Motor neuron (in vitro differentiated cells): ENCODE measurements at regions not wholly inside any gene's neighbourhood (a gene's known extent, or its start where the extent isn't known, plus 50 kb on each side); places are given as distances from the start of the nearest gene placed in this dataset.
"Not testable (repeated sequence)": the region's sequence is repeated elsewhere in the genome, so short reads cannot be mapped to it uniquely, and the experiment has no call there.

ENCODE experiments used
- ATAC-seq, 8 experiments: fragments of 200-7000 bp; cut with Tn5 transposase; replicated peaks in 6 of 8; 2 replicates each; pipeline ENCODE4 v1.8.0; 2021; ENCODE audit warnings: mild to moderate bottlenecking in 8 of 8, moderate library complexity in 8 of 8
- H3K27ac ChIP-seq, 2 donors: fragments of 250-450 bp; sonication (Bioruptor Pico); 2 replicates each; pipeline ENCODE4 v1.9.0; 2021; ENCODE audit warnings: antibody characterized with exemption in 2 of 2, mild to moderate bottlenecking in 2 of 2, moderate library complexity in 1 of 2
- H3K4me1 ChIP-seq, 2 donors: fragments of 250-450 bp; sonication (Bioruptor Pico); replicated peaks in 1 of 2; 2 replicates each; pipeline ENCODE4 v1.6.1; 2021; ENCODE audit warnings: antibody characterized with exemption in 2 of 2, mild to moderate bottlenecking in 2 of 2, moderate library complexity in 1 of 2
- H3K4me3 ChIP-seq, 5 donors: fragments of 250-450 bp; sonication (Bioruptor Pico); 2 replicates each; pipeline ENCODE4 v1.9.0; 2021; ENCODE audit warnings: antibody characterized with exemption in 5 of 5, mild to moderate bottlenecking in 5 of 5, moderate library complexity in 4 of 5
- WGBS, 10 experiments: fragments of 450-650 bp; shearing (Covaris generic); methylation state at CpG; one replicate each; pipeline ENCODE4 v1.0.0; 2022; 5-methylcytosine and 5-hydroxymethylcytosine counted together
- in situ Hi-C, 9 experiments: fragments of 400-800 bp; cut with MboI; loops; one replicate each; pipeline ENCODE4 v1.15.0; 2021; ENCODE audit warnings: low sequenced_read_pairs in 9 of 9, low pct_unique_long_range_greater_than_20kb in 2 of 9; ENCODE audit not compliant: unreplicated experiment in 9 of 9

DNA sequence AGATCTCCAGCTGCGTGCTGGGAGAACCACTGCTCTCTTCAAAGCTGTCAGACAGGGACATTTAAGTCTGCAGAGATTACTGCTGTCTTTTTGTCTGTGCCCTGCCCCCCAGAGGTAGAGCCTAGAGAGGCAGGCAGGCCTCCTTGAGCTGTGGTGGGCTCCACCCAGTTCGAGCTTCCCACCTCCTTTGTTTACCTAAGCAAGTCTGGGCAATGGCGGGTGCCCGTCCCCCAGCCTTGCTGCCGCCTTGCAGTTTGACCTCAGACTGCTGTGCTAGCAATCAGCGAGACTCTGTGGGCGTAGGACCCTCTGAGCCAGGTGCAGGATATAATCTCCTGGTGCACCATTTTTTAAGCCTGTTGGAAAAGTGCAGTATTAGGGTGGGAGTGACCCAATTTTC is 128.6 kb downstream of the ACTR3 start:
- H3K4me1 ChIP-seq, ATAC-seq, H3K4me3 ChIP-seq, H3K27ac ChIP-seq, in situ Hi-C loops: not testable (repeated sequence)
- 48% methylated on average over 2 of the region's 7 CpGs; no CpG with 5 or more reads in 9 of the 10 experiments for WGBS, 10 experiments

DNA sequence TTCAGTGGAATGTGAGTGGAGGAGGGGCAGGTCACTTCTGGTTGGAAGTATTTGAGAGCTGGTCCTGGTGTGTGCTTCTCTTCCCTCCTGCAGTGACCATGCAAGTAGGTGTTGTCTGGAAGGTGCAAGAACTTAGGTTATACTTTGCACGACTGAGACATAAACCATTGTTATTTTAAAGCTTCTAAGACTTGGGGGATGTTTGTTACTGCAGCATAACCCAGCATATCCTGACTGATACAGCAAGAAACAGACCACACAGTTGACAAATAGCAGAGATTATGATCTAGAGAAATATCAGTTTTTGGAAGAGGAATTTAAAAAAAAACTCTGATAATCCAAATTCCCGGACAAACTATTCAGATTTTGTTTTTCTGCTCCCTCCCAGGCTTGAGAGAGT is 130.8 kb downstream of the ACTR3 start:
- in situ Hi-C loops: no loop called here

DNA sequence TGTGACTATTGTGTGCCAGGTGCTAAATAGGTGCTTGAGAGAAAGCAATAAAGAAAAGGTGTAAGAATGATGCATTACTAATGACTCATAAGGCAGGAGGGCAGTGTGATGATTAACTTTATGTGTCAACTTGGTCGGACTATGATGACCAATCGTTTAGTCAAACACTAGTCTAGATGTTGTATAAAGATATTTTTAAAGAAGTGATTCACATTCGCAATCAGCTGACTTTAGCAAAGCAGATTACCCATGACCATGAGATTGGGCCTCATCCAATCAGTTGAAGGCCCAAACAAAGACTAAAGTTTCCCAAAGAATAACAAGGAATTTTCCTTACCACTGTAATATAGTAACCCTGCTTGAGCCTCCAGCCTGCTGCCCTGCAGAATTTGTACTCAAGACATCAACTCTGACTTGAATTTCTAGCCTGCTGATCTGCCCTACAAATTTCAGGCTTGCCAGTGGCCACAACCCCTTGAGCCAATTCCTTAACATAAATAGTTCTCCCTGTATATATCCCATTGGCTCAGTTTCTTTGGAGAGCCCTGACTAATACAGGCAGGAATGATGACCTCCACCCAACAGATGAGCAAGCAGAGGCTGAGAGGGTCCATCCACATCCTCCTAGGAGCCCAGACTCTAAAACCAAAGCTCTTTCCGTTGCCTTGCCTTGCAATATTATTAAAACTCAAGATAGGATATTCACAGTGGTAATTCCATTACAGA is 132.6 kb downstream of the ACTR3 start:
- in situ Hi-C loops: no loop called here
- Histone ChIP-seq H3K4me3 (no peak overlapping the region), H3K4me1 (no peaks in the 10 kb centered on the region), H3K27ac (no peak overlapping the region)
- ATAC-seq: peak in 3 of 8 experiments; percentile 32 to 89 (median 68)
- 17 to 88% (median 68%) methylated on average over 1 to 4 of the region's 4 CpGs; no CpG with 5 or more reads in 1 of the 10 experiments for WGBS, 10 experiments

More for the DNA sequence above, 130.8 kb downstream of the ACTR3 start:
- no peak overlapping the region for H3K27ac ChIP-seq
- H3K4me3 ChIP-seq: no peak overlapping the region
- no peaks in the 10 kb centered on the region for H3K4me1 ChIP-seq
- ATAC-seq: no peak
- WGBS, 10 experiments: 14 to 100% (median 53%) methylated on average over 1 to 2 of the region's 2 CpGs

DNA sequence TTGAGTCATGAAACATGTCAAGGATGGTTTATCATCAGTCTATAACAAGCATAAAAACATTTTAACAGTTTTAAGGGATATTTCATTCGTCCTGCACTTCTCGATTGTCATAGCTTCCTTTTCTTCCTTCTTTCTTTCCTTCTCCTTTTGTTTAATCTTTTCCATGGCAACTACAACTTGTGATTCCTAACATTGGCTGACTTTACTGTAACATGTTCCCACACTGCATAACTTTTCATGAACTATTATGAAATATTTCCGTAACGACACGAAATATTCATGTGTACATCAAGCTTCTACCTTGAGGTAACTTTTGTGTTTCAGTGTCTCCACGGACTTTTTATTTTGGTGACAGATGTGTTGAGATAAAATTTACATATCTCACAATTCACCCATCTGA is 134.4 kb downstream of the ACTR3 start:
- whole genome bisulfite sequencing, 10 experiments: 4 to 95% (median 79%) methylated on average over 1 to 6 of the region's 6 CpGs
- H3K4me1 ChIP-seq: no peaks in the 10 kb centered on the region
- in situ Hi-C loops: no loop called here

DNA sequence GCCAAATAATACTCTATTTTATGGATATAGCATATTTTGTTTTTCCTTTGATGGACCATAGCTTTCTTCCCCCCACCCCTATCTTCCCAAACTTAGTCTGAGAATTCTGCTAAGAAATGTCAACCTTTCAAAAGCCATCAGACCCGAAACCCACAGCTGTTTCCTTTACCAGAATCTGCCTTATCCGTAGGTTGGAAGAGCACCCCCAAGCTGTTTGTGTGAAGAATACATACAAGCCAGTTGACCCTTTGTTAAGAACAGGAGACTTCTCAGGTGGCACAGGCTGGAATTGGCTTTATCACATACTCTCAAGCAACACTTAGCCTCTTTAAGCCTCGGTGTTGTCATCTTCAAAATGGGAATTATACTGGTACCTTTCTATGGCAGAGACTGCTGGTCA is 135.1 kb downstream of the ACTR3 start:
- H3K27ac ChIP-seq: no peak overlapping the region
- no peak for ATAC-seq
- H3K4me1 ChIP-seq: no peaks in the 10 kb centered on the region
- WGBS, 10 experiments: 0 to 100% (median 83%) methylated on average over 1 to 3 of the region's 3 CpGs; no CpG with 5 or more reads in 1 of the 10 experiments
- H3K4me3 ChIP-seq: no peak overlapping the region
- in situ Hi-C loops: no loop called here

More for the DNA sequence above, 134.4 kb downstream of the ACTR3 start:
- ATAC-seq: no peak
- H3K4me3 ChIP-seq: no peak overlapping the region
- no peak overlapping the region for H3K27ac ChIP-seq

GRCh38 chr2:114027437-114027836 is 137.5 kb downstream of the ACTR3 start:
- Histone ChIP-seq H3K4me3 (no peak overlapping the region), H3K27ac (no peak overlapping the region), H3K4me1 (peaks cover 0 to 13% of the 10 kb centered on the region in 2 donors)
- 0% methylated on average over 1 of the region's 1 CpG; no CpG with 5 or more reads in 8 of the 10 experiments for WGBS, 10 experiments
- in situ Hi-C loops: no loop called here
- no peak for ATAC-seq

- WGBS, 10 experiments: 0 to 68% (median 66%) methylated on average over 1 to 12 of the region's 12 CpGs; no CpG with 5 or more reads in 3 of the 10 experiments
- in situ Hi-C loops: no loop called here
- peak in 4 of 8 experiments; percentile 36 to 79 (median 74) for ATAC-seq
- H3K4me3 ChIP-seq: no peak overlapping the region
- no peak overlapping the region for H3K27ac ChIP-seq
- peaks cover 3 to 35% of the 10 kb centered on the region in 2 donors for H3K4me1 ChIP-seq
Observed at GRCh38 chr2:114031605-114032505, 142.0 kb downstream of the ACTR3 start.

DNA sequence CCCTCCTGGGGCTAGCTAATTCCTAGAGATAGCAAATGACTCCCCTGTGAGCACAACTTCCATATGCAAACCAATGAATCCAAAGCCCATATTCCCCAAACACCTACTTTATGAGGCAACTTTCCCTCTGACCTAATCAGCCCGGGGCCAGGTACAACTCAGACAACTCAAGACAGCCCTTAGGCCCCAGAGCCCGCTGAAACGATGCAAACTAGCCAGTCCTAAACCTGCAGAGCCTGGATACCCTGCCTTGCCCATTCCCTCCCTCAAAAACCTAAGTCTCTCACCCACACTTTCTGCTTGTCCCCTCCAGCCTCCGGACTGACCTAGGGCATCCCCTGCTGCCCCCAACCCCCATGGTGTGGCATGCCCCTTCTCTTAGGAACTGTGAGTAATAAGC is 142.8 kb downstream of the ACTR3 start:
- in situ Hi-C loops: no loop called here
- no peak overlapping the region for H3K27ac ChIP-seq
- H3K4me3 ChIP-seq: no peak overlapping the region
- 60% methylated on average over 1 of the region's 4 CpGs; no CpG with 5 or more reads in 9 of the 10 experiments for WGBS, 10 experiments
- peak in 3 of 8 experiments; percentile 11 to 16 (median 13) for ATAC-seq
- H3K4me1 ChIP-seq: peaks cover 3 to 35% of the 10 kb centered on the region in 2 donors

DNA sequence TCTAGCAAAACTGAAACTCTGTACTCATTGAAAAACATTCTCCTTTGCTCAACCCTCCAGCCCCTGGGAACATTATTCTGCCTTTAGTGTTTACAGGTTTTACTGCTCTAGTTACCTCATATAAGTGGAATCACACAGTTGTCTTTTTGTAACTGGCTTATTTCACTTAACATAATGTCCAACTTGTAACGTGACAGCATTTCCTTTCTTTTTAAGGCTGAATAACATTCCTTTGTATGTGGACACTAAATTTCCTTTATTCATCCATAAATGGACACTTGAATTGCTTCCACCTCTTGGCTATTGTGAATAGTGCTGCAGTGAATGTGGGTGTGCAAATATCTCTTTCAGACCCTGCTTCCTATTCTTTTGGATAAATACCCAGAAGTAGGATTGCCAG is 144.9 kb downstream of the ACTR3 start:
- in situ Hi-C loops: no loop called here
- no peak overlapping the region for H3K4me3 ChIP-seq
- no peak overlapping the region for H3K27ac ChIP-seq
- WGBS, 10 experiments: 0 to 33% (median 15%) methylated on average over 1 of the region's 1 CpG; no CpG with 5 or more reads in 2 of the 10 experiments
- peaks cover 3 to 35% of the 10 kb centered on the region in 2 donors for H3K4me1 ChIP-seq
- peak in 6 of 8 experiments; percentile 23 to 82 (median 52) for ATAC-seq

DNA sequence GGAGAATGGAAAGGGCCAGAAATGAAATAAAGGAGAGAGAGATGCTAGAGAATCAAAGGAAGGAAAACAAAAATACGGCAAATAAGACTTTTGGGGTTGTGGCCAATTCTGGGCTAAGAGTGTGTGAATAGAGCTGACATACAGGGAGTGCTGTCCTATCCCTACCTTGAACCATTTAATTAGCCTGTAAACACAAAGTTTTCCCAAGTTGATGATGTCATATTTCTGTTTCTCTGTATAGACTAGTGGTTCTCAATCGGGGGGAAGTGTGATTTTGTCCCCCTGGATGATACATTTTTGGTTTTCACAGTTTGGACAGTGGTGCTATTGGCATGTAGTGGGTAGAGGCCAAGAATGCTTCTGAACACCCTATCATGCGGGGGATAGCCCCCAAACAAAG is 148.8 kb downstream of the ACTR3 start:
- WGBS, 10 experiments: 0 to 100% (median 59%) methylated on average over 1 to 3 of the region's 3 CpGs
- in situ Hi-C loops: no loop called here
- no peak overlapping the region for H3K4me3 ChIP-seq
- H3K27ac ChIP-seq: no peak overlapping the region
- ATAC-seq: no peak
- H3K4me1 ChIP-seq: peaks cover 0 to 9% of the 10 kb centered on the region in 2 donors

GRCh38 chr2:114039677-114040076 is 149.8 kb downstream of the ACTR3 start:
- no peak for ATAC-seq
- H3K4me1 ChIP-seq: no peaks in the 10 kb centered on the region
- in situ Hi-C loops: no loop called here
- WGBS, 10 experiments: 0 to 42% (median 8%) methylated on average over 1 to 2 of the region's 2 CpGs; no CpG with 5 or more reads in 7 of the 10 experiments
- no peak overlapping the region for H3K27ac ChIP-seq
- H3K4me3 ChIP-seq: no peak overlapping the region

DNA sequence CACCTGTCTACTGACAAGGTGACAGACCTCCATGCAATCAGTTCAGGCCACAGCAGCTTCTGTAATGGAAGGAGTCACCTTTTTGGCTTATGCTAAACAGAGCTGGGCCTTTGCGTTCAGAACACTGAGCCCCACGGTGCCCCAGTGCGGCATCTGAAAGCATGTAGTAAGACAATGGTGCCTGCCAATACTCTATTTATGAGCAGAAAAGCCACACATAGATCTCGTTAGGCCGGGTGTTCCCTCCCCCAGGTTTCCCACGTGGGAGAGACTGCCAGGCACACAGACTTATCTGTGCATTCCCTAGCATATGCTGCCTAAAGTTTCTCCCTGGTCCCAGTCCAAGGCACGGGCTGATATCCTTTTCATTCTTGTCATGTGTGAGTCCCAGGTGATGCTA is 150.9 kb downstream of the ACTR3 start:
- Histone ChIP-seq H3K4me3 (no peak overlapping the region), H3K27ac (no peak overlapping the region), H3K4me1 (no peaks in the 10 kb centered on the region)
- no peak for ATAC-seq
- 14 to 83% (median 68%) methylated on average over 2 to 6 of the region's 7 CpGs; no CpG with 5 or more reads in 3 of the 10 experiments for WGBS, 10 experiments
- in situ Hi-C loops: no loop called here

DNA sequence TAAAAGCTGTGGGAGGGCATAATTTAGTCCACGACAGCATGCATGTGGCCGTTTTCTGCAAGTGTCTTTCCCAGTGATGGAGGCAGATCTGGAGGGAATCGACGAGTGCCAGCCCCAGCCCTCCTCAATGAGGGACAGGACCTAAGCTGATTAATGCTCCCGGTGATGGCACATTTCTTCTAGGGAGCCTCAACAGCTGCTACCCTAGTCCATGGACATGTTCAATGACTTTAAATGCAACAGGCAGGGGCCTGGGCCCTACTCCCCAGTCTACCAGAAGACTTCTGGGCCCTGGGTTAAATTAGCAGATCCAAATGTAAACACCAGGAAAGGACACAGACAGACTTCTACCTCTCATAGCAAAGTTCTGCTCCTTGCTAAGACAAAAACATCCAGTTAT is 155.1 kb downstream of the ACTR3 start:
- 0 to 100% (median 83%) methylated on average over 1 to 5 of the region's 5 CpGs; no CpG with 5 or more reads in 3 of the 10 experiments for WGBS, 10 experiments
- ATAC-seq: no peak
- in situ Hi-C loops: no loop called here
- Histone ChIP-seq H3K27ac (no peak overlapping the region), H3K4me3 (no peak overlapping the region), H3K4me1 (no peaks in the 10 kb centered on the region)
